MM.1S (cell line): ENCODE measurements at regions not wholly inside any gene's neighbourhood (a gene's known extent, or its start where the extent isn't known, plus 50 kb on each side); places are given as distances from the start of the nearest gene placed in this dataset.

Source experiments
- EZH2 ChIP-seq: fragments of 300-600 bp; sonication (generic); optimal IDR thresholded peaks from 2 replicates; pipeline ENCODE3; 2017; ENCODE audit warnings: low read depth, mild to moderate bottlenecking, antibody characterized with exemption, low read length, mixed read lengths
- EZH2phosphoT487 ChIP-seq: fragments of 300-600 bp; sonication (generic); IDR thresholded peaks from 2 replicates; pipeline ENCODE4 v1.6.1; 2018; ENCODE audit warnings: antibody characterized with exemption, low read length
- TF ChIP-seq, protein P1 (sequence below): fragments of 300-600 bp; sonication (generic); IDR thresholded peaks from 2 replicates; pipeline ENCODE4 v1.5.1; 2016; ENCODE audit warnings: antibody characterized with exemption, low read length, mixed read lengths

DNA sequence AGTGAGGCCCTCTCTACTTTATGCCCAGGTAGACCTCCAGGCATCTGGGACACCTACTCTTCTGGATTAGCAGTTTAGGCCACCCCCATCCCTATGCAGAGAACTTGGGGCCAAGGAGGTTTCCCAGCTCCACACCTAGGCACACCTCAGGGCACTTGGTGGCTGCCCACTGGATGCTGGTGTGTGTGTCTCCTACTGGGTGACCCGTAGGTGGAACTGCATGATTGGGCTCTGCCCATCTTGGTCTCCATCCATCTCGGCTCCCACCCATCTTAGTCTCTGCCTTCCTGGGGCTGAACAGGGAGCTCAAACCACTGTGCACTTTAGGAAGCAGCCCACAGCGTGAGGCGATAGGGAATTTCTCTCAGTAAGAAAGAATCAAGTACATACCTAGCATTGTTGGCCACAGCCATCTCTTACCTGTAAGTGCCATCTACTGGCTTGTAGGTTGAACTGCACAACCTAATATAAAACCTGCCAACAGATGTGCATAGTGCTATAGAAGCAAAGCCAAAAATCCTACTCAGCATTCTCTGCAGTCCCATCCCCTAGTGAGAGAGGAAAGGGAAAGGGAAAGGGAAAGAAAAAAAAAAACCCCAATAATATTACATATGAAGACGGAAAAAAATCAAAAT is 61.6 kb upstream of the PTPN5 start:
- TF ChIP-seq, protein P1, sequence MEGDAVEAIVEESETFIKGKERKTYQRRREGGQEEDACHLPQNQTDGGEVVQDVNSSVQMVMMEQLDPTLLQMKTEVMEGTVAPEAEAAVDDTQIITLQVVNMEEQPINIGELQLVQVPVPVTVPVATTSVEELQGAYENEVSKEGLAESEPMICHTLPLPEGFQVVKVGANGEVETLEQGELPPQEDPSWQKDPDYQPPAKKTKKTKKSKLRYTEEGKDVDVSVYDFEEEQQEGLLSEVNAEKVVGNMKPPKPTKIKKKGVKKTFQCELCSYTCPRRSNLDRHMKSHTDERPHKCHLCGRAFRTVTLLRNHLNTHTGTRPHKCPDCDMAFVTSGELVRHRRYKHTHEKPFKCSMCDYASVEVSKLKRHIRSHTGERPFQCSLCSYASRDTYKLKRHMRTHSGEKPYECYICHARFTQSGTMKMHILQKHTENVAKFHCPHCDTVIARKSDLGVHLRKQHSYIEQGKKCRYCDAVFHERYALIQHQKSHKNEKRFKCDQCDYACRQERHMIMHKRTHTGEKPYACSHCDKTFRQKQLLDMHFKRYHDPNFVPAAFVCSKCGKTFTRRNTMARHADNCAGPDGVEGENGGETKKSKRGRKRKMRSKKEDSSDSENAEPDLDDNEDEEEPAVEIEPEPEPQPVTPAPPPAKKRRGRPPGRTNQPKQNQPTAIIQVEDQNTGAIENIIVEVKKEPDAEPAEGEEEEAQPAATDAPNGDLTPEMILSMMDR: peak; percentile 78
- TF ChIP-seq EZH2phosphoT487: no peak
- no peak for TF ChIP-seq EZH2
